ENCODE measurements at regions not wholly inside any gene's neighbourhood (a gene's known extent, or its start where the extent isn't known, plus 50 kb on each side); places are given as distances from the start of the nearest gene placed in this dataset.

DNA sequence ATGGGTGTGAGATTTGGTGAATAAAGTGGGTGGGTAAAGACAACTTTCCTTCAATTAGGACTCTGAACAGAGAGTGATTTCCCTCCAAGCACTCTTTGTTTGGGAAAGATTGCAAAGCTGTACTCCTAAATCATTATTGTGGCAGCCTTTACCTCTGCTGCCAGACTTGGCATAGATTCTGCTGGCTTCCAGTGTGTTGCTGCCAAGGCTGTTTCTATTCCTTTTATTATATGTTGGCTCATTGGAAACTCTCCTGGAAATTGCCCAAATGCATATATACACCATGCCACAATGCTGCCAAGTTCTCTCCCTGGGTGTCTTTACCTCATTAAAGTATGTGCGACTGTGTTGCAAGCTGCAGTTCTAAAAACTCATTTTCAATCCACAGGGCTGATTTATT is 668.0 kb downstream of the MRPL39 start:
- TF ChIP-seq CTCF (IDR thresholded peaks at IDR 0.05): no peak
- no peak overlapping the region for H3K27ac Mint-ChIP-seq (ENCODE audit: unreplicated experiment)
- H3K27me3 Mint-ChIP-seq (ENCODE audit: low read depth): no peaks in the 10 kb centered on the region
- H3K36me3 Mint-ChIP-seq (ENCODE audit: low read depth): no peaks in the 10 kb centered on the region
- peaks cover 24% of the 10 kb centered on the region for H3K9me3 Mint-ChIP-seq (ENCODE audit: low read depth)
- DNase-seq (ENCODE audit: low spot score): no peak
- H3K4me3 Mint-ChIP-seq (ENCODE audit: unreplicated experiment): no peak overlapping the region
- H3K4me1 Mint-ChIP-seq (ENCODE audit: low read depth): no peaks in the 10 kb centered on the region

DNA sequence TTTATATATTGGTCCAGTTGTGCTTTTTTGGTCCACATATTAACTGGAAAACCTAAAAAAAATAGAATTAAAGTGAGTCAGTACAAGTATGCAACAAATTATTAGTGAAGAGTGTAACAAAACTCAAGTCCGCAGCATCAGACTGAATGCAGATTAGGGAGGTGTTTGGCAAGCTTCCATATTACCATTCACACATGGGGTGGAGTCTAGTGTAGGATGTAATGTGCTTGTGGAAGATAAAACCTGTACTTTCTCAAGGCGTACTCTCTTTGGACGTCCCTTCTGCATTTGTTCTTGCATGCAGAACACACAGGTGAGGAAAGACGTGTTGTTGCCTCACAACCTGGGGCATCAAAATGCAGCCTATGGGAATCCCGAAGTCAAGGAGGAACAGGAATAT is 668.7 kb downstream of the MRPL39 start:
- no peak for DNase-seq (ENCODE audit: low spot score)
- Mint-ChIP-seq H3K27me3 (ENCODE audit: low read depth) (no peaks in the 10 kb centered on the region), H3K9me3 (ENCODE audit: low read depth) (peaks cover 24% of the 10 kb centered on the region), H3K4me1 (ENCODE audit: low read depth) (no peaks in the 10 kb centered on the region), H3K27ac (ENCODE audit: unreplicated experiment) (no peak overlapping the region), H3K4me3 (ENCODE audit: unreplicated experiment) (no peak overlapping the region), H3K36me3 (ENCODE audit: low read depth) (no peaks in the 10 kb centered on the region)
- no peak for TF ChIP-seq CTCF (IDR thresholded peaks at IDR 0.05)

DNA sequence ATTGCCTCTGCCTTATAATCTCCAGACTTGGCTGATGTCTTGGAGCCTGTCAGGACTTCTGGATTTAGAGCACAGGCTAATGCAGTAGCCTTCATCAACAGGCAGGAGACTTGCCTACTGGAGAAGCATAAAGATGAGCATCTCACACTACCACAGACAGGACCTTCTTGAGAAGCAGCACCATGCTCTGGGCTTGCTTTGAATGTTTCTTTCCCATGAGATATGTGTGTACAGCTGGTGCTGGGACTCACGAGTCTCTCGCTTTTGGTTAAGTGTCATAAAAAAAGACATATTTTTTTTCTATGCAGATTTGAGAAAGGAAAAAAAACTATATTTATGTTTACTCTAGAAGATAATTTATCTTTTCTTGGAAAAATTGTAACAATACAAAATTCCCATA is 671.3 kb downstream of the MRPL39 start:
- Mint-ChIP-seq H3K4me1 (ENCODE audit: low read depth) (no peaks in the 10 kb centered on the region), H3K36me3 (ENCODE audit: low read depth) (no peaks in the 10 kb centered on the region), H3K4me3 (ENCODE audit: unreplicated experiment) (no peak overlapping the region), H3K27ac (ENCODE audit: unreplicated experiment) (no peak overlapping the region), H3K27me3 (ENCODE audit: low read depth) (no peaks in the 10 kb centered on the region), H3K9me3 (ENCODE audit: low read depth) (peaks cover 26% of the 10 kb centered on the region)
- DNase-seq (ENCODE audit: low spot score): no peak
- no peak for TF ChIP-seq CTCF (IDR thresholded peaks at IDR 0.05)

- H3K36me3 Mint-ChIP-seq (ENCODE audit: low read depth): no peaks in the 10 kb centered on the region
- H3K4me3 Mint-ChIP-seq (ENCODE audit: unreplicated experiment): no peak overlapping the region
- DNase-seq (ENCODE audit: low spot score): no peak
- peaks cover 23% of the 10 kb centered on the region for H3K9me3 Mint-ChIP-seq (ENCODE audit: low read depth)
- no peaks in the 10 kb centered on the region for H3K27me3 Mint-ChIP-seq (ENCODE audit: low read depth)
- no peak overlapping the region for H3K27ac Mint-ChIP-seq (ENCODE audit: unreplicated experiment)
- no peak for TF ChIP-seq CTCF (IDR thresholded peaks at IDR 0.05)
- H3K4me1 Mint-ChIP-seq (ENCODE audit: low read depth): no peaks in the 10 kb centered on the region
These were observed 696.7 kb downstream of the MRPL39 start for GRCh38 chr21:24910591-24910990.

DNA sequence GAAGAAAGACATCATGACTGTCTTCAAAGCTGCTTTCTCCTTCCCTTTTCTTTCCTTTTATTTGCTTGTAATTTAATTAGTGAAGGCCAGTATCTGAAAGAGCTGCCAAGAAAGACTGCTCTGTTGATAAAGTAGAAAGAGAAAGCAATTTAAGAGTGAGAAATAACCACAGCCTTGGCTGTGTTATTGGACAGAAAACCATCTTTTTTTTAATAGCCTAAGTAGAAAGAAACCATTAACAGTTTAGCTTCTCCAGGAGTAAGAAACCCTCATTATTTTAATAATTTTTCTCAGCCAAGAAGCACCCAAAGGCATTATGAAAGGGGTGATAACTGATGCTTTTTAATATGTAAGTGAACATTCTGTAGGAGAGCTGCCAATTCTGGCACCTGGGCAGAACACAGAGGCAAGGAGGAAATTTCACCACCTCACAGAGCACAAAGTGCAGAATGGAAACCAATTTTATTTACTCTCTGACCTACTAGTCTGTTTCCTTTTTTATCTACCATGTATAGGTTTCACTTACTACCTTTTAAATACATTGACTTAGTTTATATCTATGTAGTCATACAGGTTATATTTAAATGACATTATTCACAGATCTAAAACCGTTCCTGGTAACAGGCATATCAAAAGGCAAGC is 703.2 kb downstream of the MRPL39 start:
- Mint-ChIP-seq H3K4me3 (ENCODE audit: unreplicated experiment) (no peak overlapping the region), H3K36me3 (ENCODE audit: low read depth) (no peaks in the 10 kb centered on the region), H3K4me1 (ENCODE audit: low read depth) (no peaks in the 10 kb centered on the region), H3K27me3 (ENCODE audit: low read depth) (no peaks in the 10 kb centered on the region), H3K9me3 (ENCODE audit: low read depth) (peaks cover 23% of the 10 kb centered on the region), H3K27ac (ENCODE audit: unreplicated experiment) (no peak overlapping the region)
- TF ChIP-seq CTCF (IDR thresholded peaks at IDR 0.05): no peak
- no peak for DNase-seq (ENCODE audit: low spot score)

Data from chondrocyte (in vitro differentiated cells).